Left lung (tissue), 4 donors: ENCODE measurements at regions not wholly inside any gene's neighbourhood (a gene's known extent, or its start where the extent isn't known, plus 50 kb on each side); places are given as distances from the start of the nearest gene placed in this dataset.

Source experiments
- ATAC-seq: fragments of 200-7000 bp; cut with Tn5 transposase; one replicate; pipeline ENCODE4 v1.9.1; 2020; ENCODE audit warnings: moderate library complexity
- DNase-seq, 4 donors: peaks; one replicate each; pipeline ENCODE4 v3.0.0-alpha.2; 2013 to 2020
- H3K27ac ChIP-seq, 2 donors: fragments of 200-600 bp; sonication (generic) in 1 of 2; one replicate each; pipeline versions ENCODE4 v1.5.0 to v1.8.0; 2020 to 2021
- H3K27me3 ChIP-seq, 2 donors: fragments of 200-600 bp; sonication (generic) in 1 of 2; one replicate each; pipeline versions ENCODE4 v1.5.0 to v1.8.0; 2020 to 2021
- H3K36me3 ChIP-seq, 2 donors: fragments of 200-600 bp; sonication (generic) in 1 of 2; one replicate each; pipeline versions ENCODE4 v1.5.0 to v1.8.0; 2020 to 2021
- H3K4me1 ChIP-seq, 2 donors: fragments of 200-600 bp; one replicate each; pipeline ENCODE4 v1.8.0; 2021
- H3K4me3 ChIP-seq, 2 donors: fragments of 200-600 bp; sonication (generic) in 1 of 2; one replicate each; pipeline versions ENCODE4 v1.5.0 to v1.8.0; 2020 to 2021; ENCODE audit warnings: mild to moderate bottlenecking in 1 of 2
- H3K9me3 ChIP-seq, 2 donors: fragments of 200-600 bp; sonication (generic) in 1 of 2; one replicate each; pipeline versions ENCODE4 v1.5.0 to v1.8.0; 2020 to 2021
- CTCF ChIP-seq, 2 donors: fragments of 200-600 bp; sonication (generic) in 1 of 2; IDR thresholded peaks; one replicate each; pipeline versions ENCODE4 v1.5.0 to v1.8.0; 2021; ENCODE audit warnings: antibody characterized with exemption in 2 of 2
- intact Hi-C, 2 donors: fragments of 100-400 bp; cut with DNase I; formaldehyde crosslinking; loops; one replicate each; pipeline versions ENCODE4 v1.11.2 to v1.14.2; 2022
- donor health status: DM: no; HTN: yes; CAD: no.
- donor health status: DM: no; HTN: no; CAD: no.

GRCh38 chr12:128007250-128007649 is 259.7 kb upstream of the TMEM132C start:
- H3K36me3 ChIP-seq, result no peaks in the 10 kb centered on the region
- intact Hi-C loops, result no loop called here
- no peak overlapping the region for H3K27ac ChIP-seq
- DNase-seq (no peak), ATAC-seq (no peak)
- H3K9me3 ChIP-seq, result no peaks in the 10 kb centered on the region
- no peaks in the 10 kb centered on the region for H3K4me1 ChIP-seq
- H3K27me3 ChIP-seq, result no peaks in the 10 kb centered on the region
- no peak overlapping the region for H3K4me3 ChIP-seq
- TF ChIP-seq CTCF (IDR thresholded peaks at IDR 0.05), result no peak

- Histone ChIP-seq H3K4me1 (no peaks in the 10 kb centered on the region), H3K27ac (no peak overlapping the region), H3K27me3 (no peaks in the 10 kb centered on the region), H3K36me3 (no peaks in the 10 kb centered on the region), H3K9me3 (no peaks in the 10 kb centered on the region), H3K4me3 (no peak overlapping the region)
- DNase-seq (no peak), ATAC-seq (no peak)
- no peak for TF ChIP-seq CTCF (IDR thresholded peaks at IDR 0.05)
- intact Hi-C loops, result no loop called here
Measured at GRCh38 chr12:128008341-128008740, 258.6 kb upstream of the TMEM132C start.

GRCh38 chr12:128009108-128009507 is 257.9 kb upstream of the TMEM132C start:
- H3K9me3 ChIP-seq, result no peaks in the 10 kb centered on the region
- H3K4me1 ChIP-seq, result no peaks in the 10 kb centered on the region
- intact Hi-C loops, result no loop called here
- H3K27me3 ChIP-seq, result no peaks in the 10 kb centered on the region
- H3K36me3 ChIP-seq, result no peaks in the 10 kb centered on the region
- no peak overlapping the region for H3K4me3 ChIP-seq
- ATAC-seq (no peak), DNase-seq (no peak)
- no peak overlapping the region for H3K27ac ChIP-seq
- TF ChIP-seq CTCF (IDR thresholded peaks at IDR 0.05), result no peak

GRCh38 chr12:128012110-128012509 is 254.9 kb upstream of the TMEM132C start:
- intact Hi-C loops, result no loop called here
- Histone ChIP-seq H3K36me3 (no peaks in the 10 kb centered on the region), H3K9me3 (no peaks in the 10 kb centered on the region), H3K27me3 (no peaks in the 10 kb centered on the region), H3K4me1 (no peaks in the 10 kb centered on the region), H3K4me3 (no peak overlapping the region), H3K27ac (no peak overlapping the region)
- TF ChIP-seq CTCF (IDR thresholded peaks at IDR 0.05), result no peak
- ATAC-seq, result no peak
- DNase-seq, result no peak

- no peak for TF ChIP-seq CTCF (IDR thresholded peaks at IDR 0.05)
- intact Hi-C loops, result no loop called here
- Histone ChIP-seq H3K4me3 (no peak overlapping the region), H3K9me3 (no peaks in the 10 kb centered on the region), H3K27ac (no peak overlapping the region), H3K27me3 (no peaks in the 10 kb centered on the region), H3K36me3 (no peaks in the 10 kb centered on the region), H3K4me1 (no peaks in the 10 kb centered on the region)
- DNase-seq (no peak), ATAC-seq (no peak)
Measured at GRCh38 chr12:128015276-128015675, 251.7 kb upstream of the TMEM132C start.
